ENCODE measurements at regions not wholly inside any gene's neighbourhood (a gene's known extent, or its start where the extent isn't known, plus 50 kb on each side); places are given as distances from the start of the nearest gene placed in this dataset.

- TF ChIP-seq ZNF449 (tag by site-specific recombination; IDR thresholded peaks at IDR 0.05) (no peak), ZNF561 (tag by site-specific recombination; IDR thresholded peaks at IDR 0.05; ENCODE audit: borderline replicate concordance) (no peak)
These were observed 106.4 kb downstream of the MFSD1 start (continued) for GRCh38 chr3:158908187-158908734.

GRCh38 chr3:158909870-158910269, 108.0 kb downstream of the MFSD1 start:
- ChIA-PET CTCF (interaction anchor here (0.6 to 0.7 kb wide), 3 partner anchors 149 to 1469 kb away, joined by 3 to 4 read pairs (median 3); no protein-coding TSS in a partner anchor), POLR2A (no interaction called here)
- Histone ChIP-seq H3K27ac (ENCODE audit: extremely low read depth, low read depth, low read length) (no peak overlapping the region), H3K36me3 (ENCODE audit: control insufficient read depth in 2 of 2, insufficient read depth in 1 of 2, low read length in 2 of 2) (no peaks in the 10 kb centered on the region), H3K9me3 (ENCODE audit: control insufficient read depth, insufficient read depth, low read depth, low read length) (no peaks in the 10 kb centered on the region), H3K4me3 (ENCODE audit: low read depth, low read length) (no peak overlapping the region), H3K4me1 (ENCODE audit: control insufficient read depth, insufficient read depth, low read length) (no peaks in the 10 kb centered on the region)
- no peak for TF ChIP-seq ZSCAN4 (tag by site-specific recombination; IDR thresholded peaks at IDR 0.05)

- no peaks in the 10 kb centered on the region for H3K9me3 ChIP-seq (ENCODE audit: control insufficient read depth, insufficient read depth, low read depth, low read length)
- ChIA-PET POLR2A (no interaction called here), CTCF (no interaction called here)
- no peaks in the 10 kb centered on the region for H3K36me3 ChIP-seq (ENCODE audit: control insufficient read depth in 2 of 2, insufficient read depth in 1 of 2, low read length in 2 of 2)
- TF ChIP-seq ZBTB49 (tag by site-specific recombination; IDR thresholded peaks at IDR 0.05; ENCODE audit: low read depth) (no peak), WT1 (tag by site-specific recombination; IDR thresholded peaks at IDR 0.05) (no peak), ZNF785 (tag by site-specific recombination; IDR thresholded peaks at IDR 0.05) (no peak), GFI1B (tag by site-specific recombination; IDR thresholded peaks at IDR 0.05) (no peak), ZNF645 (tag by site-specific recombination; IDR thresholded peaks at IDR 0.05) (no peak), YY2 (tag by site-specific recombination; IDR thresholded peaks at IDR 0.05) (no peak)
- no peak overlapping the region for H3K4me3 ChIP-seq (ENCODE audit: low read depth, low read length)
- H3K4me1 ChIP-seq (ENCODE audit: control insufficient read depth, insufficient read depth, low read length): no peaks in the 10 kb centered on the region
- no peak overlapping the region for H3K27ac ChIP-seq (ENCODE audit: extremely low read depth, low read depth, low read length)
These were observed 109.7 kb downstream of the MFSD1 start for GRCh38 chr3:158911586-158911985.

DNA sequence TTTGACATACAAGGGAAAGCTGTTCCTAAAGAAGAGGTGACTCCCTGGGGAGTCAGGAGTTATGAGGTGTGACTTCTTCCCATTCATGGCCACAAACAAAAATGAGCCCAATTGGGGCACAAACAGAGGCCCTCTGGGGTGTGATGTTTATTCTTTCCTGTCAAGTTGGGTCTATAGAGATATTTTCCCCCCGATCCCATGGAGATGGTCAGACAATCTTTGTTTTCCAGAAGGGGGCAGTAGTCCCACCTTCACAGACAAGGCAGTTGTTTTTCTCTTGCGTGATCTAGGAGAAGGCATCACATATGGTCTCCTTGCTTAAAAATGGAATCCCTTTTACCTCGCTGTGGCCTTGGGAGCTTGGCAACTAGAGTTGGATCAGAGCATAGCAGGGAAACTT, 110.3 kb downstream of the MFSD1 start:
- H3K4me1 ChIP-seq (ENCODE audit: control insufficient read depth, insufficient read depth, low read length): no peaks in the 10 kb centered on the region
- ChIA-PET CTCF (interaction anchor here (0.5 kb wide), 1 partner anchor 341 kb away, joined by 5 read pairs; the partner anchor contains the start of gene MLF1), POLR2A (no interaction called here)
- H3K36me3 ChIP-seq (ENCODE audit: control insufficient read depth in 2 of 2, insufficient read depth in 1 of 2, low read length in 2 of 2): no peaks in the 10 kb centered on the region
- H3K4me3 ChIP-seq (ENCODE audit: low read depth, low read length): no peak overlapping the region
- no peak for TF ChIP-seq ZNF645 (tag by site-specific recombination; IDR thresholded peaks at IDR 0.05)
- no peak for TF ChIP-seq ZNF133 (tag by site-specific recombination; IDR thresholded peaks at IDR 0.05)
- no peak for TF ChIP-seq HIC1 (tag by site-specific recombination; IDR thresholded peaks at IDR 0.05)
- TF ChIP-seq ZNF223 (tag by site-specific recombination; IDR thresholded peaks at IDR 0.05): no peak
- TF ChIP-seq, protein P1, sequence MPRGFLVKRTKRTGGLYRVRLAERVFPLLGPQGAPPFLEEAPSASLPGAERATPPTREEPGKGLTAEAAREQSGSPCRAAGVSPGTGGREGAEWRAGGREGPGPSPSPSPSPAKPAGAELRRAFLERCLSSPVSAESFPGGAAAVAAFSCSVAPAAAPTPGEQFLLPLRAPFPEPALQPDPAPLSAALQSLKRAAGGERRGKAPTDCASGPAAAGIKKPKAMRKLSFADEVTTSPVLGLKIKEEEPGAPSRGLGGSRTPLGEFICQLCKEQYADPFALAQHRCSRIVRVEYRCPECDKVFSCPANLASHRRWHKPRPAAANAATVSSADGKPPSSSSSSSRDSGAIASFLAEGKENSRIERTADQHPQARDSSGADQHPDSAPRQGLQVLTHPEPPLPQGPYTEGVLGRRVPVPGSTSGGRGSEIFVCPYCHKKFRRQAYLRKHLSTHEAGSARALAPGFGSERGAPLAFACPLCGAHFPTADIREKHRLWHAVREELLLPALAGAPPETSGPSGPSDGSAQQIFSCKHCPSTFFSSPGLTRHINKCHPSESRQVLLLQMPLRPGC (tag by site-specific recombination; IDR thresholded peaks at IDR 0.05): no peak
- no peak for TF ChIP-seq ZNF629 (tag by site-specific recombination; IDR thresholded peaks at IDR 0.05)
- TF ChIP-seq ZSCAN4 (tag by site-specific recombination; IDR thresholded peaks at IDR 0.05): no peak
- H3K9me3 ChIP-seq (ENCODE audit: control insufficient read depth, insufficient read depth, low read depth, low read length): no peaks in the 10 kb centered on the region
- H3K27ac ChIP-seq (ENCODE audit: extremely low read depth, low read depth, low read length): no peak overlapping the region

All from HEK293 (cell line).